ENCODE measurements at regions not wholly inside any gene's neighbourhood (a gene's known extent, or its start where the extent isn't known, plus 50 kb on each side); places are given as distances from the start of the nearest gene placed in this dataset.

DNA sequence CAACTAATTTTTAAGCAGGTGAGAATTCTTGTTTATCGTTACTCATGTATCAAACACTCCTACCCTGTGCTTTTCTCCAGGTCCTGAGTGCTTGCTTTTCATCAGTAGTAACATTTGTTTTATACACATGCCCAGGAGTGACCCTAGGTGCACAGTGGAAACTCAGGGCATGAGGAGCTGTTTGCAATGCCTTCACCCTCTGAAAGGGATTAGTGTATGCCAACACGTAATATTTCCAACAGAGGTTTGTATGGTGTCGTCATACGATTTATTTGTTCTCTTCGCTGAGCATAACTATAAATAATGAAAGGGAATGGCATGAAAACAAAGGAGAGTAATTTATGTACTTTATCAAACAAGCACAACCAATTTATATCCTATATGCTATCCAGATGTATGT lies 537.4 kb upstream of the MMS22L start:
- DNase-seq = no peak

GRCh38 chr6:97822632-97823031 lies 539.6 kb upstream of the MMS22L start:
- DNase-seq = no peak

- DNase-seq = no peak
Measured at GRCh38 chr6:97841763-97842162, 558.7 kb upstream of the MMS22L start.

DNA sequence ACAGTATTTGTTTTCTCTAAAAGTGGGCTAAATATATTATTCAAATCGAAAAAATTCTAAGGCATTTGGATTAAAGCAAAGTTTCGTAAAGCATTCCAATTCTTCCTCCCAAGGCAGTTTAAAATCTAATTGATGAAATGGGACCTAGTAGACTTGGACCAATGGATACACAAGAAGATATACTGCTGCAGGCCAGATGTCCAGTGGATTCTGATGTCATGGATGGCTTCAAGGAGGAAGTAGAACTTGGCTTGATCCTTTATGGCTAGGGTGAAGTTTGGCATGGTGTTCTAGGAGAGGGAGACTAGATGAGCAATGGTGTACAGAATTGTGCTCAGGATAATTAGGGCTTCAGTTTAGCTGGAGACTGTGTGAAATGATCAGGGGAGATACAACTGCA lies 559.5 kb upstream of the MMS22L start:
- no peak for DNase-seq

GRCh38 chr6:97849390-97849789 lies 566.4 kb upstream of the MMS22L start:
- DNase-seq = no peak

DNA sequence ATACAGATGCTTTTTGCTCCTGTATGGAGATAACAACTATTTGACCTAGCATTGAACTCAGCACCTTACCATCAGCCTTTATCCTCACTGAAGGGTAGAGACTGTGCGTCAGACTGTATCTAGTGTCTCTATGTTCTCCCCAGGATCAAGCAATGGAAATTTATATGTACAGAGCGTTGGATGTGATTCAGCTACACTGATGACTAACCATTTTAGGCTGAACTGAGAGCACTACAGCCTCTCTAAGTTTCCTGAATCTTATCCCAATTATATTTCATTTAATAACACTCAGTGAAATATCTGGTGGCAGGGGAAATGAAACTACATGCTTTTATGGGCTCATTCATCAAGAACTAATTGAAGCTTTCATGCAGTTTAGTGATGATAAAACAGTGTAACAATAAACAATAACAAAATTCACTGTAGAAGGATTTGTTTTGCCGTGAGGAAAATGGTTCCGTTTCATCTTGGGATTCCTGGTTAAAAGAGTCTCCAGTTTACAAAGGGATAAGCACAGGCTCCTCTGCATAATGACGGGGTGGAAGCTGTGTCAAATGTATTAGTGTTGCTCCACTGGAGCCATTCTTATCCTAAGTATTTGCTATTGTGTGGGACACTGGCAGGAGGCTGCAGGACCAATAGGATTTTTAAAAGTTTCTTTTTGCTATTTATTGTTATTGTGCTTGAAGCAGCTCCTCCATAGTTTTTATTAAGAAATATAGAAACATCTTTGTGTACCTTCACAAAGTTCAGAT lies 567.6 kb upstream of the MMS22L start:
- peak; percentile 27 for DNase-seq

- no peak for DNase-seq
Measured at GRCh38 chr6:97863697-97864096, 580.7 kb upstream of the MMS22L start.

DNA sequence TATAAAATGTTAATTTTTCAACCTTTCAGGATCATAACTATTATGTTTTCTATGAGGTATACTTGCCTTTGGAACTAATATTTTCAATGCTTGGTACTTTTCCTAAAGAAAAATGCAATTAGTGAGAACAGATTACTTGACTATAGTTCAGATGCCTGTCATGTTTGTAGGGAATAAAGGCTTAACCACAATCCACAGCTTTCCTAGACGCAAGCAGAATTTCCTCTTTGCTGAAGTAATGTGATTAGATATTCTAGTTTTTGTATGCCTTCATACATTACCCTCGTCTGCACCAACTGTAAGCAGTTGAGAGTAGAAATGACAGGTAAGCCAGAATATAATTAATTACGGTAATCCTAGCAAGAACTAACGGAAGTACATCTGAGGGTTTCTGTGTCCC lies 581.4 kb upstream of the MMS22L start:
- no peak for DNase-seq

DNA sequence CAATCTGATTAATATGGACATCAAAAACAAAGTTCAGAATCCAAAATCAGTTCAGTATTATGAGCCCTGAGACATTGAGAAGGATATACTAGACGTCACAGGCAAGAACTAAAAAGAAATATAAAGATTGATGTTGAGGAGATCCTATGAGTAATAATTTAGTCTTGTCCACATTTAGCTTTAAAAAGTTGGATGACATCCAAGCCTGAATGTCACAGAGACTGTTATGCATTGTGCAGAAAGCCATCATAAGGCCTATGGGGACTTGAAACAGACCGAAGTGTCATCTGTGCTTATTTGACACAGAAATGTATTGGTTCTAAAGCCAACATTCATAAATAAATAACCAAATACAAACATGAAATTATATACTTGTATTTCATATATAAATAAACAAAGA lies 581.8 kb upstream of the MMS22L start:
- DNase-seq = no peak

- no peak for DNase-seq
Measured at GRCh38 chr6:97865612-97866011, 582.6 kb upstream of the MMS22L start.

GRCh38 chr6:97866616-97867015 lies 583.6 kb upstream of the MMS22L start:
- DNase-seq = no peak

DNA sequence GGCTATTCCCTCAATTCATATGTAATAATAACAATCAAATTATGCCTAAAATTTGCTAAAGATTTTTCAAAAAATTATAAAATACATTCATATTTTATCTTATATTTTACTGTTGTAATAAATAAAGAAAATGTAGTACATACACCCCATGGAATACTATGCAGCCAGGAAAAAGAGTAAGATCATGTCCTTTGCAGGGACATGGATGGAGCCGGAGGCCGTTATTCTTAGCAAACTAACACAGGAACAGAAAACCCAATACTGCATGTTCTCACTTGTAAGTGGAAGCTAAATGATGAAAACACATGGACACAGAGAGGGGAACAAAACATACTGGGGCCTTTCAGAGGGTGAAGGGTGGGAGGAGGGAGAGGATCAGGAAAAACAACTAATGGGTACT lies 584.2 kb upstream of the MMS22L start:
- no peak for DNase-seq

DNA sequence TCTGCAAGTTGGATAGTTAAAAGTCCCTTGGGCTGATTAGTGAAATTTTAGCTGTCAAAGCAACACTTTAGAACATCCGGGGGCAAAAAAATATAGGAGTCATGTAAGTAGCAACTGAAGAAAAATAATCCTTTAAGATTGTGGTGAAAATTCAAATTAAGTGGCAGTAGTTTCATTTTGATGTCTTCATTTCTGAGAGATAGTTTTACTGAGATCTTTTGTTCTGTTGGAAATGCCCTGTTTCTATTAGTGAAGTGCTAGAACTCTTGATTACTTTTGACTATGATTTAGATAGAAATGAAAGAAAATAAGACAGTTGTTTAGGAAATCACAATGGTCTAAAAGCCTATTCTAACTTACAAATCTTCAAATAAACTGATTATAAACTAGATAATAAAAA lies 587.3 kb upstream of the MMS22L start:
- no peak for DNase-seq

DNA sequence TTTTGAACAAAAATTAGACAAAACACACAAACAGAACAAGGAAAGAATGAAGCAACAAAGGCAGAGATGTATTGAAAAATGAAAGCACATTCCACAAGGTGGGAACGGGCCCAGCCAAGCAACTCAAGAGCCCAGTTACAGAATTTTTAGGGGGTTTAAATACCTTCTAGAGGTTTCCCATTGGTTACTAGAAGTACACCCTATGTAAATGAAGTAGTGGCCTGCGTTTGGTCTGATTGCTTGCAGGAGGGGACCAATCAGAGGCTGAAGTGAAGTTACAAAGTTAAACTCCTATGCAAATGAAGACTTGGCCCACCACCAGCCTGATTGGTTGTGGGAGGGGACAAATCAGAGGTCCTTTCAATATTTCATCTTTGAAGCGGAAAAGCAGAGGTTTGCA lies 593.7 kb upstream of the MMS22L start:
- no peak for DNase-seq

DNA sequence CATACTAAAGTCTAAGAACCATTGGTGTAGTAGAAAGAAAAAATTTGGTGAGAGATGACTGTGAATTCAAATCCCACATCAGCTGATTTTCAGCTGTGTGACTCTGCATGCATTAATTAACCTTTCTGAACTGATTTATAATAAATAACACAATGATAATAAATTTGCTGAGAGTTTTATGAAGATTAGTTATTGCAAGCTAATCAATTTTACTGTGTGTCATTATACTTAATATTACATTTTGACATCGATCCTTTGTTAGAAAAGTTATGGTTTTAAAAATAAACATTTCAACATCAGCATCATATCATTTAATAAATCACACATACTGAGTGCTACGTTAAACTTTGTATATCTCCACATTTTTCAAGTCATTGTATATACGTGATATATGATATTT lies 599.7 kb upstream of the MMS22L start:
- DNase-seq = no peak

DNA sequence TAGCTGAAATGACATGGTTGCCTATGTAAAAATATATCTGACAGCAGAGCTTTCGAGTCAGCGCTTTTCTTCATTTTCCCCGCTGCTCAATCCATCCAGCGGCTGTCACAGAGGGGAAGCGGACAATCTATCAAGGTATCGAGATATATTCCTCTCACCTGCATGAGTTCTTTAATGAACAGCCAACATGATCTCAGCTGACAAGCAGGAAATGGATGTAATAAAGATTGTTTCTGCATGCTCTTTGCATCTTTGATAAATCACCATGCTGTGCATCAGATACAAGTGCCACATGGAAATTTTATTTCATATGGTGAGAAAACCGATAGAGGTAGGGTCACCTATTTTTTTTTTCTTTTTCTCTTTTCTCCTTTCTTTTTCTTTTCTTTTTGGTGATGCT lies 602.3 kb upstream of the MMS22L start:
- DNase-seq = no peak

DNA sequence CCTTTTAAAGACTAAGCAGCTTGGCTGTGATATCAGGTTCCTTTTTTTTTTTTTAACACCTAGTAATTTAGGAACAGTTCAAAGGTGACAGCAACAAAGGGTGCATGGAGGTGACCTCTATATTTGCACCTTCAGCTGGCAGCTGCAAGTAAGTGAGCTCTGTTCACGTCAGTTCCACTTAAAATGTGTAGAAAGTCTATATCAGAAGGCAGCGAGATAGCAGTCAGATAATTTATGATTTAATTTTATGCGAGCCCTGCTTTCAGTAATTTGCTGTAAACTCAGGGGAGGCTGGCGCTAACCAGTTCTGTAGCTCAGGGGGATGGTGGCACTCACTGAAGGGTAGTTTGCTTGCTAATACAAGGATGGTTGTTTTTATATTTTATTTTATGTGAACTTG lies 602.8 kb upstream of the MMS22L start:
- DNase-seq = no peak

DNA sequence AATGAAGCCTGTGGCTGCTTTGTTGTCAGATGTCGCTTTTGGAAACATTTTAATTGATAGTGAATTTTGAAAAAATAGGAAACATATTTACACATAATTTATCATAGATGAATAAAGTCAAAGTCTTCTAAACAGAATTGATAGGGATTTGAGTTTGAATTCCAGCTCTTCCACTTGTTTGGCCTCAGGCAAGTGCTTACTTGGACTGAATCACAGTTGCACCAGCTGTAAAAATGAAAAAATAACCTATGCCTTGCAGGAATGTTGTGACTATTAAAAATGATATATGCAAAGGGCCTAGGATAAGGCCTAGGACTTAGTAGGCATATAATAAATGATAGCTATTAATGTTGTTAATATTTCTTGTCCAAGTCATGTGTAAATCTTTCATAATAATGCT lies 618.5 kb upstream of the MMS22L start:
- no peak for DNase-seq

GRCh38 chr6:97909380-97909779 lies 626.4 kb upstream of the MMS22L start:
- DNase-seq = no peak

DNA sequence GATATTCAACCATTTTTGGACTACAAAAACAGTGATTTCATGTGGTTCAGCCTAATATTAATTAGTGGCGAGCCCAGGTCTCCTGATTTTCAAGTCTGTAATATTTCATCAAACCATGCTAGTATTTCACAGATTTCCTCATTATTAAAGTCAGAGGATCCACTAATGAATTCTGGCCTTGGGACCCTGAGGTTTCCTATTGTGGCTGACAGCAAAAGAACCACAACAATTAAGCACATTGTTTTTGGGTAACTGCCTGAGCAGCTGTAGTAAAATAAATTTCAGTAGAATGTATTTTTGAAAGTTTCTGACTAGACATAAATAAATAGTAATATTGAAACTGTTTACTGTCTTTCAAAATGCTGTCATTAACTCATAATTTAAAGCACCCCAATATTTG lies 630.7 kb upstream of the MMS22L start:
- no peak for DNase-seq

DNA sequence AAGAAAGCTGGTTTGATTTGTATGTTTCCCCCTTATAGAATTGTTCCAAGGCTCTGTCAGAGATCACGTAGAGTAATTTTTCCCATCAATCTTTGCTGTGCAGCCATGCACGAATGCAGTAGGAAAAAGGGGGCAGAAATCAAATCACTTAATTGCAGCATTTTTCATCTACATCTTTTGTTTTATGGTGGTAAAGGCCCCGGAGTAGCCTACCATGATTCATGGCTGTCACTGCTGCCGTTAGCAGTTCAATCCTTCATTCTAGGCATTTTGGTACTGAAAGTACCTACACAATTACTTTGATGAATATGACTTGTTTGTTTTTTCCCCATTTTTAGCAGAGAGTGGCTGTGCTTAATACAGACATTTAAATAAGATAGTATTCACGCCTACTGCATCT lies 631.9 kb upstream of the MMS22L start:
- DNase-seq = no peak

- no peak for DNase-seq
Measured at GRCh38 chr6:97915537-97915936, 632.5 kb upstream of the MMS22L start.

GRCh38 chr6:97917369-97917768 lies 634.4 kb upstream of the MMS22L start:
- no peak for DNase-seq

- no peak for DNase-seq
Measured at GRCh38 chr6:97919046-97919445, 636.0 kb upstream of the MMS22L start.

DNA sequence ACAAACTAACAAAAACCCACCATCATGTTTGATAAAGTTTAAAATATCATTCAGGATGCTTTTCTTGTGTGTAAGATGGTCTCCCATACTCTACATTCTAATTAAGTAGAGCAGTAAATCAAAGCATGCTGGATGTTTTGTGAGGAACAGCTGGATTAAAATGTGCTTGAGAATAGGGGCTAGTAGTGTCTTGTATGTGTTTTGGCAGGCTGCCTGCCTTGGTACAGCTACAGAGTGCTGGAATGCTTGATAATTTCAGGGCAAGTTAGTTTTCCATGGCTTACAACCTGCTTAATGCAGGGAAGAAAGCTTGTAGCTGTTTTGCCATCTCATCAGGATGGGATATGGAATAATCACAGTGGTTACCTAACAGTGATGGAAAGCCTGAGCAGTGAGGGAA lies 636.6 kb upstream of the MMS22L start:
- no peak for DNase-seq

- no peak for DNase-seq
Measured at GRCh38 chr6:97923249-97923648, 640.2 kb upstream of the MMS22L start.

All from NCI-H1105 (cell line).